Esophagus squamous epithelium (tissue), 4 donors: ENCODE measurements at regions not wholly inside any gene's neighbourhood (a gene's known extent, or its start where the extent isn't known, plus 50 kb on each side); places are given as distances from the start of the nearest gene placed in this dataset.

Experiments
- CTCF ChIP-seq, 6 experiments: fragments of 450-650 bp in 4 of 6; fragments of 200-600 bp in 2 of 6; sonication (generic) in 2 of 6; IDR thresholded peaks; one replicate each; pipeline ENCODE4 v1.5.1; 2016 to 2019; ENCODE audit warnings: antibody characterized with exemption in 6 of 6, mild to moderate bottlenecking in 4 of 6, moderate library complexity in 4 of 6
- POLR2A ChIP-seq, 4 donors: fragments of 450-650 bp; IDR thresholded peaks; one replicate each; pipeline ENCODE4 v1.6.1; 2017; ENCODE audit warnings: antibody characterized with exemption in 4 of 4, mild to moderate bottlenecking in 4 of 4, moderate library complexity in 3 of 4

- TF ChIP-seq CTCF (IDR thresholded peaks at IDR 0.05): no peak
- TF ChIP-seq POLR2A (IDR thresholded peaks at IDR 0.05): no peak
Measured at GRCh38 chr2:83587309-83587708, 871.8 kb downstream of the SUCLG1 start.
